ENCODE measurements at regions not wholly inside any gene's neighbourhood (a gene's known extent, or its start where the extent isn't known, plus 50 kb on each side); places are given as distances from the start of the nearest gene placed in this dataset.

GRCh38 chr20:19071446-19071725 lies 141.1 kb upstream of the SLC24A3 start:
- POLR2A ChIA-PET, result no interaction called here
- Mint-ChIP-seq H3K36me3 (ENCODE audit: low read depth) (no peaks in the 10 kb centered on the region), H3K27ac (no peak overlapping the region), H3K4me3 (no peak overlapping the region), H3K4me1 (peaks cover 7% of the 10 kb centered on the region), H3K27me3 (no peaks in the 10 kb centered on the region), H3K9me3 (no peaks in the 10 kb centered on the region)
- CTCF ChIA-PET, result no interaction called here
- DNase-seq, result no peak

GRCh38 chr20:19071902-19072498 lies 140.4 kb upstream of the SLC24A3 start:
- Mint-ChIP-seq H3K4me3 (no peak overlapping the region), H3K27ac (no peak overlapping the region), H3K36me3 (ENCODE audit: low read depth) (no peaks in the 10 kb centered on the region), H3K9me3 (no peaks in the 10 kb centered on the region), H3K4me1 (peaks cover 7% of the 10 kb centered on the region), H3K27me3 (no peaks in the 10 kb centered on the region)
- ChIA-PET POLR2A (interaction anchor here (0.5 kb wide), 1 partner anchor 586 kb away, joined by 4 read pairs; no protein-coding TSS in a partner anchor), CTCF (no interaction called here)
- no peak for DNase-seq

DNA sequence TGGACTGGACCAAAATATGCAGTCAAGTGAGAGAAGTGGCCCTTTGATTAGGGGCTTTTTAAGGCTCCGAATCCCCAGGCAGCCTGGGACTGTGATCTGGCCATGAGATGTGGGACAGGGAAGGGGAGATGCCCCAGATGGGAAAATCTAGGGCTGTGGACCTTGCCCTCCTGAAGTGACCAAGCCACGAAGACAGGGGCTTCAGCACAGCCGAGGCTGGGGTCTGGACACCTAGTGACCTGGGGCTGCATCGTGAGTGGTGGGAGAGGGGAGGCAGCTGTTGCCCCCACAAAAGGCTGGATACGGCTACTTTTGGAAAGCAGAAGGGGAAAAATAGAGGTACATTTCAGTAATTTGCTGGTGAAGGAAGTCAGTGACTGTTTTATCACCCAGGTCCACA lies 139.5 kb upstream of the SLC24A3 start:
- POLR2A ChIA-PET, result no interaction called here
- no peak for DNase-seq
- no peaks in the 10 kb centered on the region for H3K36me3 Mint-ChIP-seq (ENCODE audit: low read depth)
- no peak overlapping the region for H3K27ac Mint-ChIP-seq
- H3K9me3 Mint-ChIP-seq, result no peaks in the 10 kb centered on the region
- H3K4me3 Mint-ChIP-seq, result no peak overlapping the region
- CTCF ChIA-PET, result no interaction called here
- H3K4me1 Mint-ChIP-seq, result peaks cover 7% of the 10 kb centered on the region
- H3K27me3 Mint-ChIP-seq, result no peaks in the 10 kb centered on the region

GRCh38 chr20:19073584-19074218 lies 138.7 kb upstream of the SLC24A3 start:
- no peak overlapping the region for H3K27ac Mint-ChIP-seq

GRCh38 chr20:19074356-19074755 lies 138.1 kb upstream of the SLC24A3 start:
- ChIA-PET POLR2A (no interaction called here), CTCF (no interaction called here)
- Mint-ChIP-seq H3K4me3 (no peak overlapping the region), H3K27ac (no peak overlapping the region), H3K9me3 (no peaks in the 10 kb centered on the region), H3K27me3 (no peaks in the 10 kb centered on the region), H3K4me1 (peaks cover 7% of the 10 kb centered on the region), H3K36me3 (ENCODE audit: low read depth) (no peaks in the 10 kb centered on the region)
- no peak for DNase-seq

More at GRCh38 chr20:19073584-19074218, 138.7 kb upstream of the SLC24A3 start:
- no peak overlapping the region for H3K4me3 Mint-ChIP-seq
- no peaks in the 10 kb centered on the region for H3K27me3 Mint-ChIP-seq
- H3K9me3 Mint-ChIP-seq, result no peaks in the 10 kb centered on the region
- no peaks in the 10 kb centered on the region for H3K36me3 Mint-ChIP-seq (ENCODE audit: low read depth)
- POLR2A ChIA-PET, result no interaction called here
- peaks cover 7% of the 10 kb centered on the region for H3K4me1 Mint-ChIP-seq
- DNase-seq, result no peak
- CTCF ChIA-PET, result no interaction called here

- H3K27ac Mint-ChIP-seq, result no peak overlapping the region
- CTCF ChIA-PET, result no interaction called here
- peaks cover 7% of the 10 kb centered on the region for H3K4me1 Mint-ChIP-seq
- no peak overlapping the region for H3K4me3 Mint-ChIP-seq
- POLR2A ChIA-PET, result no interaction called here
- H3K9me3 Mint-ChIP-seq, result no peaks in the 10 kb centered on the region
- peak; percentile 11 for DNase-seq
- no peaks in the 10 kb centered on the region for H3K36me3 Mint-ChIP-seq (ENCODE audit: low read depth)
- H3K27me3 Mint-ChIP-seq, result no peaks in the 10 kb centered on the region
Measured at GRCh38 chr20:19074828-19075516, 137.5 kb upstream of the SLC24A3 start.

DNA sequence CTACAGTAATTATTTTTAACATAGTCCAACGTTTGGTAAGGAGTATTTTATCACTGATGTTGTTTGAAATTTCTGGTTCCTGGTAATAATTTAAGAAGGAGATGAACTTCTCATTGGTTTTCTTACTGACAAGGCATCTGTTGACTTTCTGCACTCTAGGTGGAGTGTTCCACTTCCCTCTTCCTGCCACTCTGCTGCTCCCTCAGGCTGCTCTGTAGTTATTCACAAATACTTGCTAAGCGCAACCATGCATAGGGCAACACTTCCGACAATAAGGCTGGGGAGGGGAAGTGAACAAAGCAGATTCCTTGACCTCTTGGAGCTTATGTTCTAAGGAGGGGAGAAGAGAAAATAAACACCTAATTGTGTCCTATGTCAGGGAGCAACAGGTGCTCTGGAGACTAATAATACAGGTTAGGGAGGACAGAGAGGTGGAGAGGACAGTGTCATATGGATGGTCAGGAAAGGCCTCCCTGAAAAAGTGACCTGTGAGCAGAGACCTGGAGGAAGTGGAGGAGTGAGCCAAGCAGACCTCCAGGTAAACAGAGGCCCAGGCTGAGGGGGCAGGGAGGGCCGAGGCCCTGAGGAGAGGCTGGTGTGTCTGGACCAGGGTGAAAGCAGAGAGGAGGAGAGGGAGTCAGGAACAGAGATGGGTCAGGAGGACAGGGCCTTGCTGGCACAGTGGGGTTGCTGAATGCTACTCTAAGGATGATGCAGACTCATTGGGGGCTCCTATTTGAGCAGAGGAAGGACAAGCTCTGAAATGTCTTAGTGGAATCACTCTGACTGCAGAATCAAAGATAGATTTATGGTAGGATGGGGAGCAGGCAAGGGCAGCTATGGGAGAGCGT lies 134.8 kb upstream of the SLC24A3 start:
- Mint-ChIP-seq H3K27me3 (no peaks in the 10 kb centered on the region), H3K27ac (no peak overlapping the region), H3K36me3 (ENCODE audit: low read depth) (no peaks in the 10 kb centered on the region), H3K4me3 (no peak overlapping the region), H3K4me1 (peaks cover 7% of the 10 kb centered on the region), H3K9me3 (no peaks in the 10 kb centered on the region)
- POLR2A ChIA-PET, result no interaction called here
- CTCF ChIA-PET, result interaction anchor here (1.3 kb wide), 1 partner anchor 20 kb away, joined by 4 read pairs; no protein-coding TSS in a partner anchor
- DNase-seq, result no peak

GRCh38 chr20:19078448-19079373 lies 133.7 kb upstream of the SLC24A3 start:
- H3K27me3 Mint-ChIP-seq, result no peaks in the 10 kb centered on the region
- no peaks in the 10 kb centered on the region for H3K36me3 Mint-ChIP-seq (ENCODE audit: low read depth)
- POLR2A ChIA-PET, result no interaction called here
- no peaks in the 10 kb centered on the region for H3K9me3 Mint-ChIP-seq
- H3K4me3 Mint-ChIP-seq, result no peak overlapping the region
- CTCF ChIA-PET, result interaction anchor here (0.6 to 1.3 kb wide), 2 partner anchors 21 to 494 kb away, joined by 3 to 4 read pairs; no protein-coding TSS in a partner anchor
- peaks cover 7% of the 10 kb centered on the region for H3K4me1 Mint-ChIP-seq
- no peak for DNase-seq
- H3K27ac Mint-ChIP-seq, result no peak overlapping the region

DNA sequence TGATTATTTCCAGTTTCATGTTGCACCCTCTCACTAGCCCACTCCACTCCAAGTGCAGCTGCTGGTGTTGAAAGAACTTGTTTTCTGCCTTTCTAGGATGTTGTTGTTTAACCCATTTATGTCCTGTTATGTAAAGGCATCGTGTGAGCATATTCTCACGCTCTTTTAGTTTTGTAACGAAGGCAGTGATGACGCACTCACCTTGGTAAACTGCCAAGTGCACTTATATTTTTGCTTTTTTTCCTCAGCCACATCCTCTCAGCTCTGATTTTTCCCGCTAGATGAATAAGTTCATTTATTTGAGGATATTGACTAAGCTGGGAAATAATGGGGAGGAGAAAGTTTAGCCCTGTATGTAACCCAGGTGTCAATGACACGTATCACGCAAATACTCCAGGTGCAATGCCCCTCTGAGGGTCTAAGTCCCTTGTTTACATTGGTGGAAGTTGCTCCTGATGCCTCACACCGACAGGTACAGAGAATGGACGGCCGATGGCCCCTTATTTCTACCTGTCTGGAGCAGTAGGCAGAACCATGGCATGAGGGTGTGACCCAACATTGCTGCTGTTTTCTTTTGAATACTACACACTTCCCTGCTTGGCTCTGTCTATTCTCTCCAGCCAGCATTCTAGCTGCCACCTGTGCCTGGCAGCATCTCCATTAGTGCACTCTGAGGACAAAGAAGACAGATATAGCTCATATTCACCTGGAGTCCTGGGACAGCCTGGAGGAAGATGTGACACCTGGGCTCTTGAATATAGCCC lies 132.7 kb upstream of the SLC24A3 start:
- DNase-seq, result no peak
- no peaks in the 10 kb centered on the region for H3K36me3 Mint-ChIP-seq (ENCODE audit: low read depth)
- no peak overlapping the region for H3K27ac Mint-ChIP-seq
- H3K9me3 Mint-ChIP-seq, result no peaks in the 10 kb centered on the region
- no peak overlapping the region for H3K4me3 Mint-ChIP-seq
- H3K27me3 Mint-ChIP-seq, result no peaks in the 10 kb centered on the region
- ChIA-PET CTCF (no interaction called here), POLR2A (no interaction called here)
- H3K4me1 Mint-ChIP-seq, result peaks cover 6% of the 10 kb centered on the region

GRCh38 chr20:19081937-19082336 lies 130.5 kb upstream of the SLC24A3 start:
- Mint-ChIP-seq H3K36me3 (ENCODE audit: low read depth) (no peaks in the 10 kb centered on the region), H3K4me1 (no peaks in the 10 kb centered on the region), H3K27me3 (no peaks in the 10 kb centered on the region), H3K4me3 (no peak overlapping the region), H3K9me3 (no peaks in the 10 kb centered on the region), H3K27ac (no peak overlapping the region)
- ChIA-PET POLR2A (no interaction called here), CTCF (no interaction called here)
- DNase-seq, result no peak

- H3K36me3 Mint-ChIP-seq (ENCODE audit: low read depth), result no peaks in the 10 kb centered on the region
- ChIA-PET POLR2A (no interaction called here), CTCF (no interaction called here)
- no peak for DNase-seq
- H3K27ac Mint-ChIP-seq, result no peak overlapping the region
- H3K27me3 Mint-ChIP-seq, result no peaks in the 10 kb centered on the region
- no peaks in the 10 kb centered on the region for H3K9me3 Mint-ChIP-seq
- no peak overlapping the region for H3K4me3 Mint-ChIP-seq
- no peaks in the 10 kb centered on the region for H3K4me1 Mint-ChIP-seq
Measured at GRCh38 chr20:19083136-19083621, 129.3 kb upstream of the SLC24A3 start.

DNA sequence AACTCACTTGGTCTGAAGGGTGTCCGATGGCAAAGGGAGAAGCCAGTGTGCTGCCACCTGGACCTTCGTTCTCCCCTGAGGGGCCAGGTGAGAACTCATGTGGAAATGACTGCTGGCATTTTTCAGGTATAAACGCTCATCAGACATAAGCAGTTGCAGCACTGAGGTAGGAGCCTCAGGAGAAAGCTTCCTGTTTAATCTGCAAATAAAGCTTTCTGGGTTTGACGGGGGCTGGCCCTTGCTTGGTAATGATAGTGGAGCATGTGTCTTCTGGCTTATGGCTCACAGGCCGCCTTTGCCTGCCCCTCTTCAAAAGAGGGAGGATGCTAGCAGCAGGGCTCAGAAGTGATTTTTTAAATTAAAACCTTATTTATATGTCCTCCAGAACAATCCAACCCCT lies 122.1 kb upstream of the SLC24A3 start:
- Mint-ChIP-seq H3K9me3 (no peaks in the 10 kb centered on the region), H3K27me3 (no peaks in the 10 kb centered on the region), H3K36me3 (ENCODE audit: low read depth) (no peaks in the 10 kb centered on the region), H3K27ac (no peak overlapping the region), H3K4me3 (no peak overlapping the region), H3K4me1 (no peaks in the 10 kb centered on the region)
- ChIA-PET POLR2A (no interaction called here), CTCF (no interaction called here)
- DNase-seq, result no peak

Measured in activated CD4-positive, alpha-beta T cell treated with anti-CD3 and anti-CD28 coated beads, Interleukin-2, amount 10 ng/mL, durations not matched to agents 7 days and 5 days (primary cell).